Activated T-helper 1 cell treated with anti-CD3 and anti-CD28 coated beads, Interleukin-12 subunit alpha, Interleukin-12 subunit beta, Interleukin-2, Interleukin-4 antibody, amounts not matched to agents 30 ng/mL and 10 ng/mL and 1 ng/mL, durations not matched to agents 14 hours and 24 hours and 36 hours (primary cell): ENCODE measurements at regions not wholly inside any gene's neighbourhood (a gene's known extent, or its start where the extent isn't known, plus 50 kb on each side); places are given as distances from the start of the nearest gene placed in this dataset.

ENCODE experiments used
- DNase-seq: peaks from one replicate; pipeline ENCODE4 v3.0.0; 2021; ENCODE audit warnings: low spot score
- H3K27ac Mint-ChIP-seq: one replicate; pipeline ENCODE4 v1.8.0; 2021; ENCODE audit warnings: mild to moderate bottlenecking, mixed read lengths
- H3K27me3 Mint-ChIP-seq: one replicate; pipeline ENCODE4 v1.8.0; 2022; ENCODE audit warnings: mild to moderate bottlenecking, moderate library complexity, mixed read lengths; ENCODE audit not compliant: insufficient read depth
- H3K36me3 Mint-ChIP-seq: one replicate; pipeline ENCODE4 v1.8.0; 2021; ENCODE audit warnings: low read depth, mixed read lengths
- H3K4me1 Mint-ChIP-seq: one replicate; pipeline ENCODE4 v1.8.0; 2021; ENCODE audit warnings: low read depth, mixed read lengths
- H3K4me3 Mint-ChIP-seq: one replicate; pipeline ENCODE4 v1.8.0; 2021; ENCODE audit warnings: mild to moderate bottlenecking, moderate library complexity, mixed read lengths
- H3K9me3 Mint-ChIP-seq: one replicate; pipeline ENCODE4 v1.8.0; 2021; ENCODE audit warnings: mixed read lengths
- intact Hi-C: fragments of 100-400 bp; cut with micrococcal nuclease; formaldehyde crosslinking; loops from one replicate; pipeline ENCODE4 v1.15.1; 2024

DNA sequence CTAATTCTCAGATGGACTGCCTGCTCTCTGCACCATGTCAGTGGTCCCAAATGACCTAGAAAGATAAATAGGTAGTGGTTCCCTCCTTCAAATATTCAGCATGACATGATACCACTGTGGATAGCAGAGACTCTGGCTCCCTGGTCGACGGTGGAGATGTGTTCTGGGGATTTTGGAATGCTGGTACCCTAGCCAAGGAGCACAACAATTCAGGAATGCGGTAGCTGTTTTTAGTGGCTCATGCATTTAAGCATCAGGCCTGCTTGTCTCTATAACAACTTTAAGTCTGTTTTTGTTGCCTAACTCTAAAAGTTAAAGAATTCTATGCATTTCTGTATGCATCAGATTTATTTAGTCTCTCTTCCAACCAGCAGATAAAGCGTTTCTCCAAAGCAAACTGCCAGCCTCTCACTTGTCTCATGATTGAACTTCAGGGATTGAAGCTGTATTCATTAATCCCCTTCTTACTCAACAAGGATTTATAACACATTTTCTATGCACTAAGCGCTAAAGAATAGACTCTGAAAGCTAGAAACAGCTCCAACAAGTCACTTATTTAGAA, 164.9 kb upstream of the BMP4 start:
- Mint-ChIP-seq H3K36me3 (no peaks in the 10 kb centered on the region), H3K27me3 (no peaks in the 10 kb centered on the region), H3K4me1 (no peaks in the 10 kb centered on the region), H3K27ac (no peak overlapping the region), H3K4me3 (no peak overlapping the region), H3K9me3 (peaks cover 4% of the 10 kb centered on the region)
- intact Hi-C loops = no loop called here
- DNase-seq = no peak

DNA sequence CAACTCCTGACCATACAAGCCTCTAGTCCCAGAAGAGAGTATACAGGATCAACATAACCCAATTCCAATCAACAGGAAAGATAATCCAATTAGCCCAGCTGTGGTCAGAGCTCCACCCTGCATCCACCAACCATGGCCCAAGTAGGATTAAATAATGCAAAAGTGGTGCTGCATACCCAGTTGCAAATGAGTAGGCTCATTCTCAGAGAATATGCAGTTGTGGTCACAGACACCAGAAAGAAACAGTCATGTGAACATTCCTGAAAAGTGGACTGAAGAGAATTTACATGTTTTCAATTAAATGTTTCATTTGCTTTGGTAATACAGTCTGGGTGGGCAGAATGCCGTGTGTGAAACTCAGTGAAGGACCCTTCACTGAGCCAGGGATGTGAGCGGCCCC, 167.2 kb upstream of the BMP4 start:
- intact Hi-C loops = no loop called here
- Mint-ChIP-seq H3K27me3 (no peaks in the 10 kb centered on the region), H3K9me3 (peaks cover 4% of the 10 kb centered on the region), H3K36me3 (no peaks in the 10 kb centered on the region), H3K4me1 (no peaks in the 10 kb centered on the region), H3K27ac (no peak overlapping the region), H3K4me3 (no peak overlapping the region)
- DNase-seq = no peak

DNA sequence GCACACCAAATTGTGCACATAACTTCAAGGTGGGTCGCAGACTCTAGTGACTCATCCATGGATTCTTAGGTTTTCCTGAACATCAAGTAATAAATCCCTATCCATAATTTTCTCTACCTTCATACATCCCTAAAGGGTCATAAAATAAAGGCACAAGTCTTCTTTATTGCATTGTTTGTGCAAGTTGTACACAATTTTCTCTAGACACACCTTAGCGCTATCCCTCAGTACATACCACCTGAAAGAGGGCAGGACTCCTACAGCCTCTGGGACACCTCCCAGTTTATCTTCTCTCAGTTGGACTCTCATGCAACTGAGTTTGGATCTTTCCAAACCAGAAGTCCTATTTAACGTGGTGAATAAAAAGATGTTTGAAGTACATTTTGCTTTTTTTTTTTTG, 168.5 kb upstream of the BMP4 start:
- Mint-ChIP-seq H3K27me3 (no peaks in the 10 kb centered on the region), H3K9me3 (peaks cover 4% of the 10 kb centered on the region), H3K36me3 (no peaks in the 10 kb centered on the region), H3K4me1 (no peaks in the 10 kb centered on the region), H3K27ac (no peak overlapping the region), H3K4me3 (no peak overlapping the region)
- intact Hi-C loops = no loop called here
- no peak for DNase-seq

DNA sequence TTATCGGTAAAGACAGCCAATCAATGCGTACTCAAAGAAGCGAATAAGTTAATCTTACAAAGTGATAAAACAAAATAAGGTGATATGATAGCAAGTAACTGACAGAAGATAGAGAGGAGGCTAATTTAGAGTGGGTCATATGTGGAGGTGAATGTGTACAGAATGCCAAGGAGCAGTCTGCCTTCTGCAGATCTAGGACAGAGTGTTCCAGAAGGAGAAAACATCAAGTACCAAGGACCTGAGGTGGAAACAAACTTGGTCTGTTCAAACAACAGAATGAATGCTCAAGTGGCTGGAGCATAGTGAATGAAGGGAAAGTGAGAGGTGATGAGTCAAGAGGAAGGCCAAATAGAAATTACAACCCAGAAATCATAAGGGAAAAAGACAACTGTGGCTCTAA, 170.3 kb upstream of the BMP4 start:
- Mint-ChIP-seq H3K4me3 (no peak overlapping the region), H3K27me3 (no peaks in the 10 kb centered on the region), H3K4me1 (no peaks in the 10 kb centered on the region), H3K9me3 (peaks cover 4% of the 10 kb centered on the region), H3K36me3 (no peaks in the 10 kb centered on the region), H3K27ac (no peak overlapping the region)
- DNase-seq = no peak
- intact Hi-C loops = no loop called here

DNA sequence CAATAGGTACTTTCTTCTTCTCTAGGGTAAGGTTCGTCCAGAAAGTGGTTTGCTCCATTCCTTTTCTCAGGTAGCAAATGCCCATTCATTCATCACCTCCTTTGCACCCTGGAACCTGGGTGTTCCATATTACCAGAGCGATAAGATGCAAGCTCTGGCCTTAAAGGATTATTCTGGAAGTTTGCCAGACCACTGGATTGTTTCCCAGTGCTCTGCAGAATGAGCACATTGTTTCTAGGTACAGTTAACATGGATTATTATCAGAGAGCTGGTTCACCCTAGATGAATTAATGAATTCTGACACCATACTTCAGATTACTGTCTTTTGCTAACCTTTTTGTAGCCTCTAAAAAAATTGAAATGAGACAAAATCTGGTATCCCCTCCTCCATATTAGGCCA, 170.9 kb upstream of the BMP4 start:
- no peak overlapping the region for H3K4me3 Mint-ChIP-seq
- DNase-seq = no peak
- no peaks in the 10 kb centered on the region for H3K36me3 Mint-ChIP-seq
- no peaks in the 10 kb centered on the region for H3K4me1 Mint-ChIP-seq
- H3K27ac Mint-ChIP-seq = no peak overlapping the region
- intact Hi-C loops = no loop called here
- no peaks in the 10 kb centered on the region for H3K27me3 Mint-ChIP-seq
- peaks cover 4% of the 10 kb centered on the region for H3K9me3 Mint-ChIP-seq

DNA sequence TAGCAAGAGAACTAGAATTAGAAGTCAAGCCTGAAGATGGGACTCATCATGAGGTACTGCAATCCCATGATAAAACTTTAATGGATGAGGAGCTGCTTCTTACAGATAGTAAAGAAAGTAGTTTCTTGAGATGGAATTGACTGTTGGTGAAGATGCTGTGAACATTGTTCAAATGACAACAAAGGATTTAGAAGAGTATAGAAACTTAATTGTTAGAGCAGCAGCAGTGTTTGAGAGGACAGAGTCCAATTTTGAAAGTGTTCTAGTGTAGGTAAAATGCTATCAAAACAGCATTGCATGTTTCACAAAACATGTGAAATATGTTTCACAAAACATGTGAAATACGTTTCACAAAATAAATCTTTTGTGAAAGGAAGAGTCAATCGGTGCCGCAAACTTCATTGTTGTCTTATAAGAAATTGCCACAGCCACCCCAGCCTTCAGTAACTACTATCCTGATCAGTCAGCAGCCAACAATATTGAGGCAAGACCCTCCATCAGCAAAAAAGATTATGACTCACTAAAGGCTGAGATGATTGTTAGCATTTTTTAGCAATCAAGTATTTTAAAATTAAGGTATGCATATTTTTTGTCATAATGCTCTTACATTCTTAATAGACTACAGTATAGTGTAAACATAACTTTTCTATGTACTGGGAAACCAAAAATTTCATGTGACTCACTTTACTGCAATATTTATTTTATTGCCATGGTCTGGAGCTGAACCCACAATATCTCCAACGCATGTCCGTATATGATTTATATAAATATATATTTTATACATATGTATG, 173.4 kb upstream of the BMP4 start:
- Mint-ChIP-seq H3K27ac (no peak overlapping the region), H3K27me3 (no peaks in the 10 kb centered on the region), H3K9me3 (no peaks in the 10 kb centered on the region), H3K4me1 (no peaks in the 10 kb centered on the region), H3K4me3 (no peak overlapping the region), H3K36me3 (no peaks in the 10 kb centered on the region)
- no peak for DNase-seq
- intact Hi-C loops = loop anchor here (5.0 kb wide), 1 partner anchor 583 kb away; no protein-coding TSS in a partner anchor

- Mint-ChIP-seq H3K4me1 (no peaks in the 10 kb centered on the region), H3K27ac (no peak overlapping the region), H3K4me3 (no peak overlapping the region), H3K36me3 (no peaks in the 10 kb centered on the region), H3K27me3 (no peaks in the 10 kb centered on the region), H3K9me3 (no peaks in the 10 kb centered on the region)
- intact Hi-C loops = loop anchor here (5.0 kb wide), 1 partner anchor 585 kb away; no protein-coding TSS in a partner anchor
- no peak for DNase-seq
These were observed 175.9 kb upstream of the BMP4 start for GRCh38 chr14:54132496-54132895.

- intact Hi-C loops = loop anchor here (5.0 kb wide), 1 partner anchor 587 kb away; no protein-coding TSS in a partner anchor
- no peak overlapping the region for H3K4me3 Mint-ChIP-seq
- DNase-seq = no peak
- H3K27me3 Mint-ChIP-seq = no peaks in the 10 kb centered on the region
- no peaks in the 10 kb centered on the region for H3K36me3 Mint-ChIP-seq
- H3K27ac Mint-ChIP-seq = no peak overlapping the region
- no peaks in the 10 kb centered on the region for H3K4me1 Mint-ChIP-seq
- no peaks in the 10 kb centered on the region for H3K9me3 Mint-ChIP-seq
These were observed 177.3 kb upstream of the BMP4 start for GRCh38 chr14:54133896-54134295.

- Mint-ChIP-seq H3K27ac (no peak overlapping the region), H3K4me1 (no peaks in the 10 kb centered on the region), H3K9me3 (no peaks in the 10 kb centered on the region), H3K4me3 (no peak overlapping the region), H3K27me3 (no peaks in the 10 kb centered on the region), H3K36me3 (no peaks in the 10 kb centered on the region)
- intact Hi-C loops = no loop called here
- no peak for DNase-seq
These were observed 179.2 kb upstream of the BMP4 start for GRCh38 chr14:54135804-54136280.

- no peaks in the 10 kb centered on the region for H3K27me3 Mint-ChIP-seq
These were observed 180.4 kb upstream of the BMP4 start for GRCh38 chr14:54136894-54137613.

DNA sequence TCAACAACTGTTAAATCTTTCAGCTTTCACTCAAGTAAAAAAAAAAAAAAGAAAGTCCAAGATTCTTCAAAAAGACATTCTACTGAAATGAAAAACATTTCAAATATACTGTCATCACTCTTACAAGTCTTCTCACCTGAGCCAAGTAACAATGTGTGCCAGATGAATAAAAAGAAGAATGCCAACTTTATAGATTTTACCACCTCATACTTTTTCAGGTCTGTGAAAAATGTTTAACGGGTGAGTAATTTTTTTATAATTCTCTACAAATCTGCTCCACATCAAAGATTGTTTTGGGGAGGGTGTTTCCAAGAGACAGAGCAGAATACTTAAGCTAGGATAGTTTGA, 181.0 kb upstream of the BMP4 start:
- H3K9me3 Mint-ChIP-seq = no peaks in the 10 kb centered on the region
- H3K27ac Mint-ChIP-seq = no peak overlapping the region
- no peaks in the 10 kb centered on the region for H3K27me3 Mint-ChIP-seq

More at GRCh38 chr14:54136894-54137613, 180.4 kb upstream of the BMP4 start:
- H3K36me3 Mint-ChIP-seq = no peaks in the 10 kb centered on the region
- no peak overlapping the region for H3K27ac Mint-ChIP-seq
- no peaks in the 10 kb centered on the region for H3K4me1 Mint-ChIP-seq
- no peak overlapping the region for H3K4me3 Mint-ChIP-seq
- intact Hi-C loops = no loop called here
- DNase-seq = no peak
- no peaks in the 10 kb centered on the region for H3K9me3 Mint-ChIP-seq

DNA sequence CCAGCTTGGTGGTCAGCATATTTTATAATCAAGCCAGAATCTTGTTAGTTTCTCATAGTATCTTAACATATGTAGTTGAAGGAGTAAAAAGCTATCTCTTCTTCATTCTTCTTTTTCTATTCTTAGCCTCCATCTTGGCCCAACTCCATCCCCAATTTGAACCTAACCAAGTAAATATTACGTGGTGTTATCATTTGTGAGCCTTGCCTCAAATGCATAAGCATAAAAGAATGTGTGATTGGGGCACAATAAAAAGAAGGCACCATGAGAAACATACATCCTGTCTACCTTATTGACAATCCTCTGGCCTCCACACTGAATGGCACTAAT, 181.4 kb upstream of the BMP4 start:
- H3K36me3 Mint-ChIP-seq = no peaks in the 10 kb centered on the region
- no peak for DNase-seq
- no peak overlapping the region for H3K27ac Mint-ChIP-seq
- no peaks in the 10 kb centered on the region for H3K27me3 Mint-ChIP-seq
- no peaks in the 10 kb centered on the region for H3K9me3 Mint-ChIP-seq
- intact Hi-C loops = no loop called here
- H3K4me3 Mint-ChIP-seq = no peak overlapping the region
- H3K4me1 Mint-ChIP-seq = no peaks in the 10 kb centered on the region

More for the DNA sequence above, 181.0 kb upstream of the BMP4 start:
- DNase-seq = no peak
- Mint-ChIP-seq H3K36me3 (no peaks in the 10 kb centered on the region), H3K4me1 (no peaks in the 10 kb centered on the region), H3K4me3 (no peak overlapping the region)
- intact Hi-C loops = no loop called here

GRCh38 chr14:54138354-54139038, 181.9 kb upstream of the BMP4 start:
- no peaks in the 10 kb centered on the region for H3K9me3 Mint-ChIP-seq
- DNase-seq = no peak
- no peak overlapping the region for H3K4me3 Mint-ChIP-seq
- H3K27ac Mint-ChIP-seq = no peak overlapping the region
- no peaks in the 10 kb centered on the region for H3K27me3 Mint-ChIP-seq
- intact Hi-C loops = no loop called here
- H3K4me1 Mint-ChIP-seq = no peaks in the 10 kb centered on the region
- H3K36me3 Mint-ChIP-seq = no peaks in the 10 kb centered on the region
